ENCODE measurements at regions not wholly inside any gene's neighbourhood (a gene's known extent, or its start where the extent isn't known, plus 50 kb on each side); places are given as distances from the start of the nearest gene placed in this dataset.

- ChIA-PET CTCF (no interaction called here), POLR2A (no interaction called here)
- Histone ChIP-seq H3K9me3 (no peaks in the 10 kb centered on the region), H3K4me2 (no peak overlapping the region), H3K4me1 (no peaks in the 10 kb centered on the region), H3K4me3 (no peak overlapping the region), H3K27ac (no peak overlapping the region)
- DNase-seq (ENCODE audit: low read depth in 1 of 2, low spot score in 1 of 2) (no peak), ATAC-seq (no peak), FAIRE-seq (no peak)
- WGBS (ENCODE audit: missing lambda C conversion rate), result 82% methylated on average over 4 of the region's 4 CpGs
- TF ChIP-seq BCL3 (IDR thresholded peaks at IDR 0.05), result no peak
Measured at GRCh38 chr4:101670370-101670769, 120.2 kb upstream of the BANK1 start.

DNA sequence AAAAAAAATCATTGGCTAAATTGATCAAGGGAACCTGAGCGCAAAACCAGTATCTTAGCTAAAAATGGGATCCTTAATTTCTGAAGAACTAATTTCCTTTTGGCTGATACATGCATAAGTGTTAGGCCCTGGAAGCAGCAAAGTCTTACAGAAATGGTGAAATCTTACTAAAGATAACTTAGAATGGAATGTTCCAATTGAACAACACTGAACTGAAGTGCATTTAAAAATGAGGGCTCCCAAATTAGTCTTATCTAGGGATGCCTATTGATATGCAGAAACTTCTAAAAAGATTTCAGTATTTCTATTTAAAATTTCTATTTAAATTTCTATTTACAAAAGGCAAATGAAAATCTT lies 120.7 kb upstream of the BANK1 start:
- DNase-seq (ENCODE audit: low read depth in 1 of 2, low spot score in 1 of 2) (no peak), ATAC-seq (no peak), FAIRE-seq (no peak)
- ChIA-PET CTCF (no interaction called here), POLR2A (no interaction called here)
- TF ChIP-seq EHF (CRISPR knock-in tag; IDR thresholded peaks at IDR 0.05), result no peak
- TF ChIP-seq REST (IDR thresholded peaks at IDR 0.05), result no peak
- no peak for TF ChIP-seq EP300 (IDR thresholded peaks at IDR 0.05)
- no peak for TF ChIP-seq CHD4 (IDR thresholded peaks at IDR 0.05; ENCODE audit: borderline replicate concordance)
- no peak for TF ChIP-seq JUNB (IDR thresholded peaks at IDR 0.05)
- TF ChIP-seq BHLHE40 (IDR thresholded peaks at IDR 0.05; ENCODE audit: low read depth, low read length), result no peak
- no peak for TF ChIP-seq JUN (IDR thresholded peaks at IDR 0.05)
- no peaks in the 10 kb centered on the region for H3K4me1 ChIP-seq
- H3K4me2 ChIP-seq, result no peak overlapping the region
- H3K9me3 ChIP-seq, result no peaks in the 10 kb centered on the region
- H3K27ac ChIP-seq, result no peak overlapping the region
- 100% methylated on average over 1 of the region's 1 CpG for WGBS (ENCODE audit: missing lambda C conversion rate)
- H3K4me3 ChIP-seq, result no peak overlapping the region

GRCh38 chr4:101669138-101669831 lies 121.2 kb upstream of the BANK1 start:
- CTCF ChIA-PET, result no interaction called here
- FAIRE-seq (no peak), ATAC-seq (no peak), DNase-seq (ENCODE audit: low read depth in 1 of 2, low spot score in 1 of 2) (no peak)
- Histone ChIP-seq H3K4me1 (no peaks in the 10 kb centered on the region), H3K27ac (no peak overlapping the region), H3K4me2 (no peak overlapping the region), H3K9me3 (no peaks in the 10 kb centered on the region), H3K4me3 (no peak overlapping the region)
- no peak for TF ChIP-seq ZSCAN20 (CRISPR knock-in tag; IDR thresholded peaks at IDR 0.05)
- no peak for TF ChIP-seq SMC3 (IDR thresholded peaks at IDR 0.05)
- TF ChIP-seq ZC3H11A (IDR thresholded peaks at IDR 0.05), result no peak
- TF ChIP-seq KDM1A (IDR thresholded peaks at IDR 0.05; ENCODE audit: low read depth), result no peak
- TF ChIP-seq NR3C1 (IDR thresholded peaks at IDR 0.05), result no peak
- no peak for TF ChIP-seq RFX5 (IDR thresholded peaks at IDR 0.05)
- TF ChIP-seq GATA3 (IDR thresholded peaks at IDR 0.05; ENCODE audit: borderline replicate concordance), result no peak
- TF ChIP-seq, protein P1, sequence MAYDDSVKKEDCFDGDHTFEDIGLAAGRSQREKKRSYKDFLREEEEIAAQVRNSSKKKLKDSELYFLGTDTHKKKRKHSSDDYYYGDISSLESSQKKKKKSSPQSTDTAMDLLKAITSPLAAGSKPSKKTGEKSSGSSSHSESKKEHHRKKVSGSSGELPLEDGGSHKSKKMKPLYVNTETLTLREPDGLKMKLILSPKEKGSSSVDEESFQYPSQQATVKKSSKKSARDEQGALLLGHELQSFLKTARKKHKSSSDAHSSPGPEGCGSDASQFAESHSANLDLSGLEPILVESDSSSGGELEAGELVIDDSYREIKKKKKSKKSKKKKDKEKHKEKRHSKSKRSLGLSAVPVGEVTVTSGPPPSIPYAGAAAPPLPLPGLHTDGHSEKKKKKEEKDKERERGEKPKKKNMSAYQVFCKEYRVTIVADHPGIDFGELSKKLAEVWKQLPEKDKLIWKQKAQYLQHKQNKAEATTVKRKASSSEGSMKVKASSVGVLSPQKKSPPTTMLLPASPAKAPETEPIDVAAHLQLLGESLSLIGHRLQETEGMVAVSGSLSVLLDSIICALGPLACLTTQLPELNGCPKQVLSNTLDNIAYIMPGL (CRISPR knock-in tag; IDR thresholded peaks at IDR 0.05; ENCODE audit: borderline replicate concordance), result no peak
- no peak for TF ChIP-seq NFE2L2 (conservative IDR thresholded peaks at IDR 0.05; ENCODE audit: low read length)
- 68% methylated on average over 3 of the region's 3 CpGs for WGBS (ENCODE audit: missing lambda C conversion rate)
- POLR2A ChIA-PET, result no interaction called here
